Endodermal cell (in vitro differentiated cells): ENCODE measurements at regions not wholly inside any gene's neighbourhood (a gene's known extent, or its start where the extent isn't known, plus 50 kb on each side); places are given as distances from the start of the nearest gene placed in this dataset.
"Not testable (repeated sequence)": the region's sequence is repeated elsewhere in the genome, so short reads cannot be mapped to it uniquely, and the experiment has no call there.

Experiments used
- DNase-seq: peaks from one replicate; pipeline ENCODE4 v3.0.0-alpha.2; 2017
- H3K27ac ChIP-seq: 2 replicates; pipeline ENCODE4 v1.5.1; 2013; ENCODE audit warnings: mild to moderate bottlenecking, low read depth, low read length, moderate library complexity
- H3K27me3 ChIP-seq: 2 replicates; pipeline ENCODE4 v1.6.1; 2013; ENCODE audit warnings: mild to moderate bottlenecking, low read length, moderate library complexity; ENCODE audit not compliant: insufficient read depth, control insufficient read depth, poor library complexity, severe bottlenecking
- H3K36me3 ChIP-seq: 2 replicates; pipeline ENCODE4 v1.7.0; 2013; ENCODE audit warnings: mild to moderate bottlenecking, low read length, moderate library complexity; ENCODE audit not compliant: control insufficient read depth, insufficient read depth
- H3K4me1 ChIP-seq: one replicate; pipeline ENCODE4 v1.7.0; 2013; ENCODE audit warnings: low read length; ENCODE audit not compliant: control insufficient read depth, insufficient read depth
- H3K4me3 ChIP-seq: 2 replicates; pipeline ENCODE4 v1.5.1; 2013; ENCODE audit warnings: mild to moderate bottlenecking, low read length, moderate library complexity
- H3K9ac ChIP-seq: 2 replicates; pipeline ENCODE4 v1.6.1; 2013; ENCODE audit warnings: mild to moderate bottlenecking, low read length, moderate library complexity; ENCODE audit not compliant: poor library complexity, severe bottlenecking; ENCODE audit errors: extremely low read depth
- H3K9me3 ChIP-seq: 2 replicates; pipeline ENCODE4 v1.6.1; 2013; ENCODE audit warnings: mild to moderate bottlenecking, low read length, moderate library complexity; ENCODE audit not compliant: control insufficient read depth
- H3K27ac Mint-ChIP-seq: 2 replicates; pipeline ENCODE4 v1.8.0; 2020; ENCODE audit warnings: mixed read lengths
- H3K27me3 Mint-ChIP-seq: 2 replicates; pipeline ENCODE4 v1.8.0; 2021; ENCODE audit warnings: mild to moderate bottlenecking, mixed read lengths; ENCODE audit not compliant: insufficient read depth
- H3K36me3 Mint-ChIP-seq: 2 replicates; pipeline ENCODE4 v1.8.0; 2020; ENCODE audit warnings: low read depth, mixed read lengths
- H3K4me1 Mint-ChIP-seq: 2 replicates; pipeline ENCODE4 v1.8.0; 2020; ENCODE audit warnings: mixed read lengths
- H3K4me3 Mint-ChIP-seq: 2 replicates; pipeline ENCODE4 v1.8.0; 2020; ENCODE audit warnings: mild to moderate bottlenecking, moderate library complexity, mixed read lengths
- H3K9me3 Mint-ChIP-seq: 2 replicates; pipeline ENCODE4 v1.8.0; 2020; ENCODE audit warnings: mild to moderate bottlenecking, mixed read lengths
- CTCF ChIP-seq: fragments of 200-600 bp; sonication (generic); conservative IDR thresholded peaks from 2 replicates; pipeline ENCODE4 v1.5.0; 2021; ENCODE audit warnings: antibody characterized with exemption, mild to moderate bottlenecking
- WGBS, 2 experiments: methylation state at CpG; one replicate each; pipeline versions ENCODE4 v1.1.5 to v1.1.7; 2013; ENCODE audit warnings: missing lambda C conversion rate in 2 of 2, mixed read lengths in 1 of 2; ENCODE audit not compliant: insufficient coverage in 1 of 2, insufficient read length in 1 of 2; 5-methylcytosine and 5-hydroxymethylcytosine counted together

GRCh38 chr10:71112138-71112785 lies 100.1 kb upstream of the UNC5B start:
- H3K27me3 Mint-ChIP-seq, result peaks cover 9% of the 10 kb centered on the region
- H3K36me3 ChIP-seq, result no peaks in the 10 kb centered on the region
- H3K9me3 ChIP-seq, result peaks cover 30% of the 10 kb centered on the region
- no peaks in the 10 kb centered on the region for H3K4me1 Mint-ChIP-seq
- no peak overlapping the region for H3K4me3 Mint-ChIP-seq
- 82 to 100% methylated on average over 2 of the region's 2 CpGs for WGBS, 2 experiments
- H3K27ac ChIP-seq, result no peak overlapping the region
- no peak overlapping the region for H3K27ac Mint-ChIP-seq
- DNase-seq, result no peak
- no peak overlapping the region for H3K4me3 ChIP-seq
- TF ChIP-seq CTCF, result no peak
- H3K4me1 ChIP-seq, result no peaks in the 10 kb centered on the region
- H3K9me3 Mint-ChIP-seq, result peaks cover 57% of the 10 kb centered on the region
- no peak overlapping the region for H3K9ac ChIP-seq
- H3K36me3 Mint-ChIP-seq, result no peaks in the 10 kb centered on the region
- no peaks in the 10 kb centered on the region for H3K27me3 ChIP-seq

DNA sequence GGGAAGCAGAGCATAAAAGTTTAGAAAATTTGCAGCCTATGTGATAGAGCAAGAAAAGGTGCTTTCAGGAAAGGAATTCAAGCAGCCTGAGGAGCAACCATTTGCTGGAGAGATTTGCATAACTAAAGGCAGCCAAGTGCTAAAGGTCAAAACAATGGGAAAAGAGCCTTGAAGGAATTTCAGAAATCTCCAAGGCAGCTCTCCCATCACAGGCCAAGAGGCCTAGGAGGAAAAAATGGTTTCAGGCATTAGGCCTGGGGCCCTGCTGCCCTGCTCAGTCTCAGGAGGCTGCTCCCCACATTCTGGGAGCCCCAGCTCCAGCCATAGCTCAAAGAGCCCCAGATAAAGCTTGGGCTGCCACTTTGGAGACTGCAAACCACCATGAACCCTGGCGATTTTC lies 95.9 kb upstream of the UNC5B start:
- WGBS, 2 experiments, result 93 to 100% methylated on average over 1 of the region's 1 CpG
- H3K27me3 ChIP-seq, result no peaks in the 10 kb centered on the region
- no peaks in the 10 kb centered on the region for H3K4me1 ChIP-seq
- Mint-ChIP-seq H3K9me3 (peaks cover 76% of the 10 kb centered on the region), H3K36me3 (no peaks in the 10 kb centered on the region), H3K4me3 (no peak overlapping the region), H3K4me1 (no peaks in the 10 kb centered on the region), H3K27me3 (peaks cover 8% of the 10 kb centered on the region), H3K27ac (no peak overlapping the region)
- H3K9me3 ChIP-seq, result peaks cover 49% of the 10 kb centered on the region
- H3K9ac ChIP-seq, result no peak overlapping the region
- no peaks in the 10 kb centered on the region for H3K36me3 ChIP-seq
- no peak overlapping the region for H3K4me3 ChIP-seq
- no peak overlapping the region for H3K27ac ChIP-seq
- DNase-seq, result no peak
- no peak for TF ChIP-seq CTCF

GRCh38 chr10:71117589-71117988 lies 94.8 kb upstream of the UNC5B start:
- Mint-ChIP-seq H3K27me3 (peaks cover 17% of the 10 kb centered on the region), H3K9me3 (peaks cover 75% of the 10 kb centered on the region)
- H3K27me3 ChIP-seq, H3K27ac ChIP-seq, H3K36me3 ChIP-seq, H3K4me1 ChIP-seq, H3K4me3 Mint-ChIP-seq, H3K36me3 Mint-ChIP-seq, H3K4me3 ChIP-seq, DNase-seq, H3K27ac Mint-ChIP-seq, H3K9ac ChIP-seq, H3K4me1 Mint-ChIP-seq: not testable (repeated sequence)
- H3K9me3 ChIP-seq, result peaks cover 41% of the 10 kb centered on the region
- 69 to 78% methylated on average over 4 of the region's 4 CpGs for WGBS, 2 experiments

GRCh38 chr10:71123023-71123422 lies 89.3 kb upstream of the UNC5B start:
- DNase-seq, result no peak
- Histone ChIP-seq H3K36me3 (no peaks in the 10 kb centered on the region), H3K9ac (no peak overlapping the region), H3K4me1 (peaks cover 6% of the 10 kb centered on the region), H3K27ac (no peak overlapping the region), H3K4me3 (no peak overlapping the region), H3K27me3 (no peaks in the 10 kb centered on the region), H3K9me3 (peaks cover 13% of the 10 kb centered on the region)
- peaks cover 34% of the 10 kb centered on the region for H3K9me3 Mint-ChIP-seq
- peaks cover 8% of the 10 kb centered on the region for H3K4me1 Mint-ChIP-seq
- H3K27ac Mint-ChIP-seq, result no peak overlapping the region
- no peak for TF ChIP-seq CTCF
- H3K4me3 Mint-ChIP-seq, result no peak overlapping the region
- H3K36me3 Mint-ChIP-seq, result no peaks in the 10 kb centered on the region
- peaks cover 22% of the 10 kb centered on the region for H3K27me3 Mint-ChIP-seq
